ENCODE measurements at regions not wholly inside any gene's neighbourhood (a gene's known extent, or its start where the extent isn't known, plus 50 kb on each side); places are given as distances from the start of the nearest gene placed in this dataset.

DNA sequence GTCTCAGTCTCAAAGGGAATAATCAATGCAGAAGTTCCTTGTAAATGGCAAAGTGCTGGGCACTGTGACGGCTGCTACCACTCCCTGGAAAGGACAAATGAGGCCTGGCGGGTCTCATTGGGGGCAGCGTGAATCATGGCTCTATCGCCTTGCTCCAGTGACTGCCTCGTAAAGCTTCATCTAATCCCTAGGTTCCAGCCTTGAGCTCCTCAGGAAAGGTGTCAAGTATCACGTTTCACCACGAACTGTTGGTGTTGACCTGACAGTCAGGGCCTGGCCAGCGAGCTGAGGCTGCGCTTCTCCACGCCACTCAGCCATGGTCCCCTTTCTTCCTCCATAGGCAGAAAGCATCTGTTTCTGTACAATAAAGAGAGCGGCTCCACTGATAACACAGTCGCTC is 126.7 kb upstream of the ZNF32 start (continued):
- TF ChIP-seq NANOG (IDR thresholded peaks at IDR 0.05; ENCODE audit: insufficient read depth, low read depth, low read length, poor library complexity, severe bottlenecking): no peak
- TF ChIP-seq TCF12 (IDR thresholded peaks at IDR 0.05; ENCODE audit: low read depth, low read length): no peak
- TF ChIP-seq TEAD4 (IDR thresholded peaks at IDR 0.05; ENCODE audit: low read depth, low read length): no peak
- no peak for TF ChIP-seq SP1 (IDR thresholded peaks at IDR 0.05; ENCODE audit: low read depth, low read length)
- TF ChIP-seq JUN (IDR thresholded peaks at IDR 0.05; ENCODE audit: low read depth, low read length): no peak
- TF ChIP-seq ZNF274 (IDR thresholded peaks at IDR 0.05; ENCODE audit: borderline replicate concordance, extremely low read depth, low read length): no peak

All from H1 (cell line).